Activated naive CD4-positive, alpha-beta T cell treated with Interleukin-2 at 50 U/mL for 16 hours (primary cell): ENCODE measurements at regions not wholly inside any gene's neighbourhood (a gene's known extent, or its start where the extent isn't known, plus 50 kb on each side); places are given as distances from the start of the nearest gene placed in this dataset.
"Not testable (repeated sequence)": the region's sequence is repeated elsewhere in the genome, so short reads cannot be mapped to it uniquely, and the experiment has no call there.

Source experiments
- DNase-seq: peaks from one replicate; pipeline ENCODE4 v3.0.0-alpha.2; 2020

DNA sequence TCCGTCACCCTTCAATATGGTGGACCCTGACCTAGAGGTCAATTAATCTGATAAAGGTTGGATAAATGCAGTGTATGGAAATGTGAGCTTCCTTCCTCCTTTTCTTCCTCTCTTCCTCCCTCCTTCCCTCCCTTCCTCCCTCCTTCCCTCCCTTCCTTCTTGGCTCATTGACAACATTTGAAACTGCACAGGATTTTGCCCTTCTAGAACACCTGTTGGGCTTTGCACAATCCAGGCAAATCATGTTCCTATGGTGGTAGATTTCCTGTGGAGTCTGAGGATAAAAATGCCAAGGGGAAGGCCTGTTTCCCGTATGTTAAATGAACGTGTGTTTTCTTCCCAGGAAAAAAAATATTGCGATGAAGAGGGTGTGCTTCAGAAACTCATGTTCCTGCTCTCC lies 642.8 kb downstream of the EPM2A start:
- no peak for DNase-seq

- DNase-seq = no peak
Observed at GRCh38 chr6:145093226-145093625, 642.1 kb downstream of the EPM2A start.

DNA sequence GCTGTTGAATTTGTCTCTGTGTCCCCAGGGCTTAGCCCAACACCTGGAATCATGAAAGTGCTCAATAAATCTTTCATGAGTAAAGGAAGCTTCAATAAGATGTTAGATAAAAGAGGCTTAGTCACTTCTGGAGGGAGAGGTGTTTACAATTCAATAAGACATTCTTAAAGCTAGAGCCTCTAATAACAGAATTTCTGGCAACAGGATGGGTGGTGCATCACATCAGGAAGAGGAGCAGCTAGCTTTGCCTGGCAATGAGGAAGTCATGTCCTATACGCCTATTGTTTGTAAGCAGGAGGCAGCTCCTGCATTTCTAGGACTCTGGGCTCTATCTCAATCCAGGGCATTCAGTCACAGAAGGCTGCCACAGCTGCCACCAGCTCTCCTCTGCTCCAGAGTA lies 638.5 kb downstream of the EPM2A start:
- no peak for DNase-seq

DNA sequence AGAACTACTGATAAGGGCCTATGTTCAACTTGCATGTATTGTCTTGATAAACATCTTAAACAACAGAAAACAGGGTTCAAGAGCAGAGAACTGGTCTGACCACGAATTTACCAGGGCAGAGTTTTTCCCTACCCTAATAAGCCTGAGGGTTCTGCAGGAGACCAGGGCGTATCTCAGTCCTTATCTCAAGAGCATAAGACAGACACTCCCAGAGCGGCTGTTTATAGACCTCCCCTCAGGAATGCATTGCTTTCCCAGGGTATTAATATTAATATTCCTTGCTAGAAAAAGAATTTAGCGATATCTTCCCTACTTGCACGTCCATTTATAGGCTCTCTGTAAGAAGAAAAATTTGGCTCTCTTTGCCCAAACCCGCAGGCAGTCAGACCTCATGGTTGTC lies 637.2 kb downstream of the EPM2A start:
- DNase-seq = not testable (repeated sequence)

DNA sequence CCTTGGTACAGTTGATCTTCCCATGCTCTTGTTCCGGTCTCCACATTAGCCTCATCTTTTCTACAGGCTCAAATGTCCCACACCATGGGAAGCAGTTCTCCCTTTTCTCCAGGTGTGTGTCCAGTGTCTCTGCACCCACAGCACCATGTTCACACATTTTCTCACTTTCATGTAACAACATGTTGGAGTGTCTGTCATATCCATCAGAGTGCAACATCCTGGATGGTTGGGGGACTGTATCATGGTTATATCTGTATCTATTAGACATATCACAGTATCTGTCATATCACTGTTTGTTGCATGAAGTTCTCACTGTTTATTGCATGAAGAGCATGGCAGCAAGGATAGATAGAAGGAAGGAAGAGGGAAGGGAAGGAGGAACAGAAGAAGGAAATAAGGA lies 635.6 kb downstream of the EPM2A start:
- no peak for DNase-seq

DNA sequence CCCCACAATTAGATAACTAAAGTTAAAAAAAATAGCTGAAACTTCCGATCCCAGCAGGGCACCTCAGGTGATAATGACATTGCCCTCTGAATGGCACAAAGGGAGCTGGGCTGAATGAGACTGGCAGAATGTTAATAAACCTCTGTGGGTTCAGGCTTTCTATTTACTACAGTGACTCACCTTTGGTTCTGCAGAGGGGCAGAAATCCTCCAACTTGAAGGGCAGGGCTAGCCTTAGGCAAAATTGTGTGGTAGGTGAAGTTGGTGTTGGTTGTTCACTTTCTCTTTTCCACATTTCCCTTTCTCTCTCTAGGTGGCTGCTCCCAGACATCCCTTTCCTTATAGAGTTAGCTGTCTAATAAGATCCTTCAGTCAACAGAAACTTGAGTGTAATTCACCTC lies 625.2 kb downstream of the EPM2A start:
- DNase-seq = no peak

GRCh38 chr6:145111407-145111806 lies 623.9 kb downstream of the EPM2A start:
- DNase-seq = not testable (repeated sequence)

DNA sequence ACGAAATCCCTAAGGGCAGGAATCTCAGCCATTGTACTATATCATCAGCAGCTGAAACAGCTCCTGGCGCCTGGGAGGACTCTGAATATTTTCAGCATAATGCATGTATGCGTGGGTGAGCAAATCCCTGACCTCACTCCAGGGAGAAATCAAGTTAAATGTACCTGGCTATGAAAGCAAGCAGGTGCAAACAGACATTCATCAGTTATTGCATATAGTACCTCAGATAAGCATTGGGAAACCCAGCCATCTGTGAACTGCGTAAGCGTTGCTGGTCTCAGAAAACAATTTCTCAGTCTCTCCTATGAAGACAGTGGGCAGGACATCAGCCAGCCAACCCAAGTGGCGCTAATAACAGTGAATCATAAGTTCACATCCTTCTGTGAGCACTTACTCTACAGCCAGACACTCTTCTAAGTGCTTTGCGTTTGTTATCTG lies 622.6 kb downstream of the EPM2A start:
- DNase-seq = no peak

- DNase-seq = no peak
Observed at GRCh38 chr6:145115638-145116037, 619.7 kb downstream of the EPM2A start.

GRCh38 chr6:145116591-145117178 lies 618.6 kb downstream of the EPM2A start:
- no peak for DNase-seq

DNA sequence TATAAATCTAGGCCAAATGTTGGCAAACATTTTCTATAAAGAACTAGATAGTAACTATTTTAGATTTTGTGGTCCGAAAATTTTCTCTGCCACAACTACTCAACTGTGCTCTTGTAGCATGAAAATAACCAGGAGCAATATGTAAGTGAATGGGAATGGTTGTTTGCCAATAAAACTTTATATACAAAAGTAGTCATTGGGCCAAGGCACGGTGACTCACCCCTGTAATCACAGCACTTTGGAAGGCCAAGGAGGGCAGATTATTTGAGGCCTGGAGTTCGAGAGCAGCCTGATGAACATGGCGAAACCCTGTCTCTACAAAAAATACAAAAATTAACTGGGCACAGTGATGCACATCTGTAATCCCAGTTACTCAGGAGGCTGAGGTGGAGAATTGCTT lies 617.1 kb downstream of the EPM2A start:
- DNase-seq = no peak

- no peak for DNase-seq
Observed at GRCh38 chr6:145119081-145119480, 616.2 kb downstream of the EPM2A start.

GRCh38 chr6:145132709-145133108 lies 602.6 kb downstream of the EPM2A start:
- DNase-seq = no peak

- DNase-seq = no peak
Observed at GRCh38 chr6:145135702-145136101, 599.6 kb downstream of the EPM2A start.

DNA sequence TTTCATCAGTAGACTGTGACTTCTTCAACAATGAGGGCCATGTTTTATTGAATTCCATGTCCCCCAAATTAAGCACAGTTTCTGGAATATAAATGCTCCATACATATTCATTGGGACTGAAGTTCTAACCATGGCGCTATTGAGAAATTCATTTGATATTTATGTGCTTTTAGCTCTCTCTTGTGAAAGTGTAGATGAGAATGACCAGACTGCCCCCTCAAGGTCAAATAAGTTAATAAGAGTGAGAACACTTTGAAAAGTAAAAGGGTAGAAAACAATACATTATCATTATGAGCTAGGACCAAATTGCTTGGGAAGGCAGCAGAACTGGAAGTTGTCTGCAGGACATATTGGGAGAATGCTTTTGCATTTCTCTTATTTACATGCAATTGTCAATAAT lies 597.9 kb downstream of the EPM2A start:
- no peak for DNase-seq

DNA sequence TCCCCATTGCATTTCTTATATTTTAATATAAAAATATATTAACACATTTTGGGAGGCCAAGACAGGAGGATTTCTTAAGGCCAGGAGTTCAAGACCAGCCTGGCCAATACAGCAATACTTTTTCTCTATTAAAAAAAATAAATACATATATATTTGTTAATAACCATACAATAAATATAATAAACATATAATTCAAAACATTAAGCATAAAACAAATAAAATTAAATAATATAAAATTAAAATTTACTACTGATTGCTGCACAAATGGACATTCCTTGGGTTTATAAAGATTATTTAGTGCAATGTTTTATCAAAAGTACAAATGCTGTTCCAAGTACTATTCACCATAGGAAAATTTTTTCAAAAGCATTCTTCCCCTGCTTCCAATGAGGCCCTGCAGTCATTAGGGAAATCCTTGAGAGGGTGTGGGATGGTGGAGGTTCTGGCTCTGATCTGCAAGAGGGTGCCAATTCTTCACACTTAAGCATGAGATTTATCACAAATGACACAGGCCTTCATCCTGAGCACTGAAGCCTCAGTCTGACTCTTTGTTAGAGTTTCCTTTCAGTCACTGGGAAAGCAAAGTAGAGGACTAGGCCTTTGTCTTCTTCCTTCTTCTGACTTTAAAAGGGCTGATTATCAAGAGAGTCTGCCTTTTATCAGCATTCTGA lies 596.7 kb downstream of the EPM2A start:
- DNase-seq = no peak

- DNase-seq = no peak
Observed at GRCh38 chr6:145139140-145139850, 596.0 kb downstream of the EPM2A start.

GRCh38 chr6:145139895-145140294 lies 595.4 kb downstream of the EPM2A start:
- DNase-seq = no peak

- no peak for DNase-seq
Observed at GRCh38 chr6:145141572-145141971, 593.7 kb downstream of the EPM2A start.

- DNase-seq = no peak
Observed at GRCh38 chr6:145142958-145143357, 592.4 kb downstream of the EPM2A start.

GRCh38 chr6:145143379-145143778 lies 591.9 kb downstream of the EPM2A start:
- no peak for DNase-seq

DNA sequence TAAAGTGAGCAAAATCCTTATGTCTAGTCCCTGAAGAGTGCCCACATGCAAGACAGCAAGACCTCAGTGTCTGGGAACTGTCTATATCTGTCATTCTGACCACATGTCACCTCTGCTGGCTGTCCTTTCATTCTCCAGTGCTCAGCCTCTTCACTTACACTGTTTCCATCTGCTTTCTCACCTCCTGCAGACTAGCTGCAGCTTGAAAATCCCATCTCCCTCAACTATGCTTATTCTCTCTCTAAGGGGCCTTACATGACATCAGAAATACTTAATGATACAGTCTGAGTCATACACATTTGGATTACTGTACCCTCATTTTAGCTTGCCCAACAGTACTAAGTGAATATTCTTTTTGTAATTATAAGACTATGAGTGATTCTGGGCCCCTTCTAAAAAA lies 587.8 kb downstream of the EPM2A start:
- DNase-seq = no peak

- DNase-seq = no peak
Observed at GRCh38 chr6:145147981-145148749, 587.2 kb downstream of the EPM2A start.

DNA sequence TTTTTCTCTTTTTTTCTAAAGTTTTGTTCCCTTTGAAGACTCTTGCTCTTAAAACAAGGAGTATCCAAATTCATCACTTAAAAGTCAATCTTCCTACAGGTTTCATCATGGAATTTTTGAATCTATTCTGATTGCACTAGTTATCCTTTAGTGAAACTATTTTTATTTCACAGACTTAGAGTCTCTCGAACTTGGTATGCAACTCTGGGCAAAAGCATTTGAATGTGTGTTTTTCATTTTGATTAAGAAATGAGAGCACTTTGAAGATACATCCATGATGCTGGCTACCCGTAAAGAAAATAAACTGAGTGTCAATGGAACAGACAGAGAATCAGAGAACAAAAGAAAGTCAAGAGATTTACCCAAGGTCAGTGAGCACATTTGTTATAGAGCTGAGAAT lies 586.5 kb downstream of the EPM2A start:
- no peak for DNase-seq
